Fibroblast of lung (primary cell): ENCODE measurements at regions not wholly inside any gene's neighbourhood (a gene's known extent, or its start where the extent isn't known, plus 50 kb on each side); places are given as distances from the start of the nearest gene placed in this dataset.

Source experiments
- EZH2 ChIP-seq: IDR thresholded peaks from 2 replicates; pipeline ENCODE4 v1.5.1; 2012; ENCODE audit warnings: low read length, control low read depth, mild to moderate bottlenecking; ENCODE audit errors: missing control alignments
- TF ChIP-seq, protein P1 (sequence below), 2 donors: IDR thresholded peaks in 1 of 2; conservative IDR thresholded peaks in 1 of 2; 1 replicate in 1 of 2; 2 replicates in 1 of 2; pipeline ENCODE4 v1.5.1; 2011 to 2012; ENCODE audit warnings: low read length in 2 of 2, control low read depth in 1 of 2, inconsistent platforms in 1 of 2, low read depth in 1 of 2, mild to moderate bottlenecking in 1 of 2

DNA sequence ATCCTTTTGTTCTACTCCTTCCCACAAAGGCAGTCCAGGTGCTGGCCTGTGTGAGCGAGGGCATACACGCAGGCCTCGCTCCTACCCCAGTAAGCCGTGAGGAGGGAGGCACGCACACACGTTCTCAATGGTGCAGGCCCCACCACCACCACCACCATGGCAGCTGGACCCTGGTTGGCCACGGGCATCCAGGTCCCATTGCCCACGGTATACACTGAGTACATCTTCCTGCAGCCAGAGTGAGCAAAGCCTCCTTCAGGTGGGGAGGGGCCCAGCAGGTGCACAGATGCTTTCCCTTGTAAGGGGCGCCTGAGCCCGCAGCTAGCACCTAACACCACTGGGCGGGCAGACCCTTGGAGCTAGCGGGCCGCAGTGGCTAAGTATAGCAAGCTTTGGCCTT is 373.3 kb upstream of the MKI67 start:
- TF ChIP-seq, protein P1, sequence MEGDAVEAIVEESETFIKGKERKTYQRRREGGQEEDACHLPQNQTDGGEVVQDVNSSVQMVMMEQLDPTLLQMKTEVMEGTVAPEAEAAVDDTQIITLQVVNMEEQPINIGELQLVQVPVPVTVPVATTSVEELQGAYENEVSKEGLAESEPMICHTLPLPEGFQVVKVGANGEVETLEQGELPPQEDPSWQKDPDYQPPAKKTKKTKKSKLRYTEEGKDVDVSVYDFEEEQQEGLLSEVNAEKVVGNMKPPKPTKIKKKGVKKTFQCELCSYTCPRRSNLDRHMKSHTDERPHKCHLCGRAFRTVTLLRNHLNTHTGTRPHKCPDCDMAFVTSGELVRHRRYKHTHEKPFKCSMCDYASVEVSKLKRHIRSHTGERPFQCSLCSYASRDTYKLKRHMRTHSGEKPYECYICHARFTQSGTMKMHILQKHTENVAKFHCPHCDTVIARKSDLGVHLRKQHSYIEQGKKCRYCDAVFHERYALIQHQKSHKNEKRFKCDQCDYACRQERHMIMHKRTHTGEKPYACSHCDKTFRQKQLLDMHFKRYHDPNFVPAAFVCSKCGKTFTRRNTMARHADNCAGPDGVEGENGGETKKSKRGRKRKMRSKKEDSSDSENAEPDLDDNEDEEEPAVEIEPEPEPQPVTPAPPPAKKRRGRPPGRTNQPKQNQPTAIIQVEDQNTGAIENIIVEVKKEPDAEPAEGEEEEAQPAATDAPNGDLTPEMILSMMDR (conservative IDR thresholded peaks at IDR 0.05 in 1 of 2, IDR thresholded peaks at IDR 0.05 in 1 of 2; ENCODE audit: low read depth in 1 of 2, low read length in 2 of 2) = no peak
- no peak for TF ChIP-seq EZH2
